ENCODE measurements at regions not wholly inside any gene's neighbourhood (a gene's known extent, or its start where the extent isn't known, plus 50 kb on each side); places are given as distances from the start of the nearest gene placed in this dataset.

GRCh38 chr20:62583424-62583920 is 58.8 kb upstream of the SLCO4A1 start:
- TF ChIP-seq POLR2A (IDR thresholded peaks at IDR 0.05) (no peak), CTCF (IDR thresholded peaks at IDR 0.05 in 8 of 11, conservative IDR thresholded peaks at IDR 0.05 in 3 of 11) (no peak), POLR2AphosphoS5 (IDR thresholded peaks at IDR 0.05) (no peak)

Data from spleen (tissue), 7 donors.